ENCODE measurements at regions not wholly inside any gene's neighbourhood (a gene's known extent, or its start where the extent isn't known, plus 50 kb on each side); places are given as distances from the start of the nearest gene placed in this dataset.

- Histone ChIP-seq H3K27me3 (ENCODE audit: insufficient read depth, low read length) (no peaks in the 10 kb centered on the region), H3K4me2 (ENCODE audit: insufficient read depth, low read length) (no peak overlapping the region), H2AFZ (ENCODE audit: low read length) (no peak overlapping the region), H3K36me3 (ENCODE audit: insufficient read depth, low read length) (no peaks in the 10 kb centered on the region), H3K79me2 (ENCODE audit: insufficient read depth, low read length) (no peaks in the 10 kb centered on the region), H4K20me1 (ENCODE audit: insufficient read depth, low read length) (no peaks in the 10 kb centered on the region), H3K4me1 (ENCODE audit: insufficient read depth, low read length) (no peaks in the 10 kb centered on the region), H3K4me3 (ENCODE audit: insufficient read depth, low read length) (no peak overlapping the region), H3K9me3 (ENCODE audit: low read depth, low read length) (no peaks in the 10 kb centered on the region), H3K27ac (ENCODE audit: low read depth, low read length) (no peak overlapping the region)
- no peak for TF ChIP-seq CTCF (IDR thresholded peaks at IDR 0.05; ENCODE audit: extremely low read depth, low read depth, low read length)
- DNase-seq (ENCODE audit: insufficient read length, low spot score, missing footprints): no peak
Observed at GRCh38 chr7:37531225-37531624, 82.6 kb upstream of the ELMO1 start.

GRCh38 chr7:37532636-37533035 lies 84.0 kb upstream of the ELMO1 start:
- no peak for DNase-seq (ENCODE audit: insufficient read length, low spot score, missing footprints)
- Histone ChIP-seq H3K4me2 (ENCODE audit: insufficient read depth, low read length) (no peak overlapping the region), H4K20me1 (ENCODE audit: insufficient read depth, low read length) (no peaks in the 10 kb centered on the region), H2AFZ (ENCODE audit: low read length) (no peak overlapping the region), H3K79me2 (ENCODE audit: insufficient read depth, low read length) (no peaks in the 10 kb centered on the region), H3K9me3 (ENCODE audit: low read depth, low read length) (peaks cover 3% of the 10 kb centered on the region), H3K27me3 (ENCODE audit: insufficient read depth, low read length) (no peaks in the 10 kb centered on the region), H3K4me3 (ENCODE audit: insufficient read depth, low read length) (no peak overlapping the region), H3K4me1 (ENCODE audit: insufficient read depth, low read length) (no peaks in the 10 kb centered on the region), H3K36me3 (ENCODE audit: insufficient read depth, low read length) (no peaks in the 10 kb centered on the region), H3K27ac (ENCODE audit: low read depth, low read length) (no peak overlapping the region)
- no peak for TF ChIP-seq CTCF (IDR thresholded peaks at IDR 0.05; ENCODE audit: extremely low read depth, low read depth, low read length)

- Histone ChIP-seq H3K4me1 (ENCODE audit: insufficient read depth, low read length) (no peaks in the 10 kb centered on the region), H3K4me2 (ENCODE audit: insufficient read depth, low read length) (no peak overlapping the region), H3K4me3 (ENCODE audit: insufficient read depth, low read length) (no peak overlapping the region), H3K9me3 (ENCODE audit: low read depth, low read length) (peaks cover 3% of the 10 kb centered on the region), H3K36me3 (ENCODE audit: insufficient read depth, low read length) (no peaks in the 10 kb centered on the region), H4K20me1 (ENCODE audit: insufficient read depth, low read length) (no peaks in the 10 kb centered on the region), H3K27ac (ENCODE audit: low read depth, low read length) (no peak overlapping the region), H3K79me2 (ENCODE audit: insufficient read depth, low read length) (no peaks in the 10 kb centered on the region), H2AFZ (ENCODE audit: low read length) (no peak overlapping the region), H3K27me3 (ENCODE audit: insufficient read depth, low read length) (no peaks in the 10 kb centered on the region)
- no peak for TF ChIP-seq CTCF (IDR thresholded peaks at IDR 0.05; ENCODE audit: extremely low read depth, low read depth, low read length)
- DNase-seq (ENCODE audit: insufficient read length, low spot score, missing footprints): no peak
Observed at GRCh38 chr7:37534893-37535610, 86.4 kb upstream of the ELMO1 start.

- Histone ChIP-seq H3K4me1 (ENCODE audit: insufficient read depth, low read length) (no peaks in the 10 kb centered on the region), H3K79me2 (ENCODE audit: insufficient read depth, low read length) (no peaks in the 10 kb centered on the region), H4K20me1 (ENCODE audit: insufficient read depth, low read length) (no peaks in the 10 kb centered on the region), H3K9me3 (ENCODE audit: low read depth, low read length) (peaks cover 3% of the 10 kb centered on the region), H3K36me3 (ENCODE audit: insufficient read depth, low read length) (no peaks in the 10 kb centered on the region), H2AFZ (ENCODE audit: low read length) (no peak overlapping the region), H3K27ac (ENCODE audit: low read depth, low read length) (no peak overlapping the region), H3K27me3 (ENCODE audit: insufficient read depth, low read length) (no peaks in the 10 kb centered on the region), H3K4me3 (ENCODE audit: insufficient read depth, low read length) (no peak overlapping the region), H3K4me2 (ENCODE audit: insufficient read depth, low read length) (no peak overlapping the region)
- no peak for DNase-seq (ENCODE audit: insufficient read length, low spot score, missing footprints)
- no peak for TF ChIP-seq CTCF (IDR thresholded peaks at IDR 0.05; ENCODE audit: extremely low read depth, low read depth, low read length)
Observed at GRCh38 chr7:37535841-37536240, 87.2 kb upstream of the ELMO1 start.
